ENCODE measurements at regions not wholly inside any gene's neighbourhood (a gene's known extent, or its start where the extent isn't known, plus 50 kb on each side); places are given as distances from the start of the nearest gene placed in this dataset.

GRCh38 chr6:147621263-147621662 is 112.8 kb downstream of the SAMD5 start:
- no peaks in the 10 kb centered on the region for H3F3A ChIP-seq (ENCODE audit: low read length, unreplicated experiment)
- POLR2A ChIA-PET (ENCODE audit: unreplicated experiment) = no interaction called here
- CTCF ChIA-PET = no interaction called here
- ATAC-seq (no peak), DNase-seq (no peak)
- H3K79me2 ChIP-seq (ENCODE audit: low read length) = no peaks in the 10 kb centered on the region
- H3K27ac ChIP-seq (ENCODE audit: low read length) = no peak overlapping the region
- H3K4me3 ChIP-seq (ENCODE audit: low read length) = no peak overlapping the region
- no peak overlapping the region for H3K4me2 ChIP-seq (ENCODE audit: low read length)
- no peaks in the 10 kb centered on the region for H3K27me3 ChIP-seq (ENCODE audit: low read length)
- no peak overlapping the region for H3K9ac ChIP-seq (ENCODE audit: low read length)
- no peak overlapping the region for H2AFZ ChIP-seq (ENCODE audit: low read length)
- TF ChIP-seq CTCF (conservative IDR thresholded peaks at IDR 0.05; ENCODE audit: low read depth, low read length) (no peak), EZH2 (IDR thresholded peaks at IDR 0.05; ENCODE audit: low read length, unreplicated experiment) (no peak), EZH2phosphoT487 (IDR thresholded peaks at IDR 0.05; ENCODE audit: borderline replicate concordance, low read length) (no peak)
- intact Hi-C loops (cut with micrococcal nuclease) = no loop called here
- BruUV-seq (replicated peaks) = no TSS peak
- H3K9me2 ChIP-seq (replicated peaks; ENCODE audit: low read length) = no peaks in the 10 kb centered on the region
- H3K9me3 ChIP-seq (ENCODE audit: low read length) = no peaks in the 10 kb centered on the region
- H3K4me1 ChIP-seq (ENCODE audit: insufficient read depth, low read length) = no peaks in the 10 kb centered on the region
- H4K20me1 ChIP-seq (ENCODE audit: low read length) = no peaks in the 10 kb centered on the region
- no peaks in the 10 kb centered on the region for H3K36me3 ChIP-seq (ENCODE audit: low read depth, low read length)

- no peaks in the 10 kb centered on the region for H3K9me2 ChIP-seq (replicated peaks; ENCODE audit: low read length)
- no peaks in the 10 kb centered on the region for H3K4me1 ChIP-seq (ENCODE audit: insufficient read depth, low read length)
- no peaks in the 10 kb centered on the region for H3F3A ChIP-seq (ENCODE audit: low read length, unreplicated experiment)
- ATAC-seq (no peak), DNase-seq (no peak)
- no peaks in the 10 kb centered on the region for H4K20me1 ChIP-seq (ENCODE audit: low read length)
- H3K4me3 ChIP-seq (ENCODE audit: low read length) = no peak overlapping the region
- no peak overlapping the region for H3K9ac ChIP-seq (ENCODE audit: low read length)
- TF ChIP-seq EZH2 (IDR thresholded peaks at IDR 0.05; ENCODE audit: low read length, unreplicated experiment) (no peak), EZH2phosphoT487 (IDR thresholded peaks at IDR 0.05; ENCODE audit: borderline replicate concordance, low read length) (no peak), CTCF (conservative IDR thresholded peaks at IDR 0.05; ENCODE audit: low read depth, low read length) (no peak)
- H3K27me3 ChIP-seq (ENCODE audit: low read length) = no peaks in the 10 kb centered on the region
- H3K79me2 ChIP-seq (ENCODE audit: low read length) = no peaks in the 10 kb centered on the region
- H3K27ac ChIP-seq (ENCODE audit: low read length) = no peak overlapping the region
- ChIA-PET POLR2A (ENCODE audit: unreplicated experiment) (no interaction called here), CTCF (no interaction called here)
- no peak overlapping the region for H3K4me2 ChIP-seq (ENCODE audit: low read length)
- no TSS peak for BruUV-seq (replicated peaks)
- H2AFZ ChIP-seq (ENCODE audit: low read length) = no peak overlapping the region
- no peaks in the 10 kb centered on the region for H3K9me3 ChIP-seq (ENCODE audit: low read length)
- H3K36me3 ChIP-seq (ENCODE audit: low read depth, low read length) = no peaks in the 10 kb centered on the region
- intact Hi-C loops (cut with micrococcal nuclease) = no loop called here
Observed at GRCh38 chr6:147621961-147622360, 113.5 kb downstream of the SAMD5 start.

GRCh38 chr6:147624946-147625515 is 116.5 kb downstream of the SAMD5 start:
- Histone ChIP-seq H3K4me2 (ENCODE audit: low read length) (no peak overlapping the region), H3K27me3 (ENCODE audit: low read length) (no peaks in the 10 kb centered on the region), H3K9me2 (replicated peaks; ENCODE audit: low read length) (no peaks in the 10 kb centered on the region), H3K27ac (ENCODE audit: low read length) (no peak overlapping the region), H3K4me3 (ENCODE audit: low read length) (no peak overlapping the region), H3K79me2 (ENCODE audit: low read length) (no peaks in the 10 kb centered on the region), H3K9ac (ENCODE audit: low read length) (no peak overlapping the region), H3K4me1 (ENCODE audit: insufficient read depth, low read length) (no peaks in the 10 kb centered on the region), H4K20me1 (ENCODE audit: low read length) (no peaks in the 10 kb centered on the region), H3F3A (ENCODE audit: low read length, unreplicated experiment) (no peaks in the 10 kb centered on the region), H2AFZ (ENCODE audit: low read length) (no peak overlapping the region), H3K9me3 (ENCODE audit: low read length) (no peaks in the 10 kb centered on the region), H3K36me3 (ENCODE audit: low read depth, low read length) (no peaks in the 10 kb centered on the region)
- no peak for DNase-seq
- intact Hi-C loops (cut with micrococcal nuclease) = no loop called here
- CTCF ChIA-PET = no interaction called here
- no peak for ATAC-seq
- POLR2A ChIA-PET (ENCODE audit: unreplicated experiment) = interaction anchor here (0.6 kb wide), 1 partner anchor 42 kb away, joined by 3 read pairs; no protein-coding TSS in a partner anchor
- BruUV-seq (replicated peaks) = no TSS peak
- TF ChIP-seq EZH2phosphoT487 (IDR thresholded peaks at IDR 0.05; ENCODE audit: borderline replicate concordance, low read length) (no peak), CTCF (conservative IDR thresholded peaks at IDR 0.05; ENCODE audit: low read depth, low read length) (no peak), EZH2 (IDR thresholded peaks at IDR 0.05; ENCODE audit: low read length, unreplicated experiment) (no peak)

Measured in PC-3 (cell line).